ENCODE measurements at regions not wholly inside any gene's neighbourhood (a gene's known extent, or its start where the extent isn't known, plus 50 kb on each side); places are given as distances from the start of the nearest gene placed in this dataset.

DNA sequence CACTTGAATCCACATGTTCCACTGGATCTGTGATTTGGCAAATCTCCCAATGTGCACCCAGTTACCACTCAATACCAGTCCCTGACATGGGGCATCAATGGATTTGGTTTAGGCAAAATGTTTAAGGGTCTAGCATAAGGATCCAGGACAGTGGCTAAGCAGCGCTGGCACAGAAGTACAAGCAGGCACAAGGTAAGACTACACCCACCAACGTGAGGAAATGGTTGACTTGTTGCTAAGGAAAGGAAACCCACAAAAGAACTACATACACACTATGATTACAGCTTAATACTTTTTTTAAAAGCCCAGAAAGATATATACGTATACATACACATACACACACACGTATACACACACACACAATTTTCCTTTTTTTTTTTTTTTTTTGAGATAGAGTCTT lies 79.0 kb downstream of the DNAAF9 start:
- peaks cover 7 to 14% of the 10 kb centered on the region in 2 experiments for H3K36me3 ChIP-seq (ENCODE audit: control insufficient read depth in 2 of 2, extremely low read depth in 1 of 2, insufficient read depth in 2 of 2, low read length in 2 of 2)
- CTCF ChIA-PET: interaction anchor here (0.6 kb wide), 1 partner anchor 70 kb away, joined by 3 read pairs; no protein-coding TSS in a partner anchor
- no TSS peak for BruUV-seq (replicated peaks)

More for the DNA sequence above, 79.0 kb downstream of the DNAAF9 start:
- TF ChIP-seq GATA2 (IDR thresholded peaks at IDR 0.05; ENCODE audit: insufficient read depth, insufficient read length, low read depth, low read length) (no peak), MYC (IDR thresholded peaks at IDR 0.05; ENCODE audit: low read depth, low read length) (no peak), EZH2 (IDR thresholded peaks at IDR 0.05; ENCODE audit: borderline replicate concordance, low read depth, low read length, severe bottlenecking) (no peak), POLR2AphosphoS5 (IDR thresholded peaks at IDR 0.05; ENCODE audit: insufficient read depth, low read depth, low read length) (no peak), JUN (IDR thresholded peaks at IDR 0.05; ENCODE audit: borderline replicate concordance, insufficient read depth, insufficient read length, low read depth) (no peak), FOS (IDR thresholded peaks at IDR 0.05; ENCODE audit: borderline replicate concordance, insufficient read depth, low read length) (no peak), POLR2A (IDR thresholded peaks at IDR 0.05; ENCODE audit: low read depth, low read length) (no peak)
- TF ChIP-seq, protein P1, sequence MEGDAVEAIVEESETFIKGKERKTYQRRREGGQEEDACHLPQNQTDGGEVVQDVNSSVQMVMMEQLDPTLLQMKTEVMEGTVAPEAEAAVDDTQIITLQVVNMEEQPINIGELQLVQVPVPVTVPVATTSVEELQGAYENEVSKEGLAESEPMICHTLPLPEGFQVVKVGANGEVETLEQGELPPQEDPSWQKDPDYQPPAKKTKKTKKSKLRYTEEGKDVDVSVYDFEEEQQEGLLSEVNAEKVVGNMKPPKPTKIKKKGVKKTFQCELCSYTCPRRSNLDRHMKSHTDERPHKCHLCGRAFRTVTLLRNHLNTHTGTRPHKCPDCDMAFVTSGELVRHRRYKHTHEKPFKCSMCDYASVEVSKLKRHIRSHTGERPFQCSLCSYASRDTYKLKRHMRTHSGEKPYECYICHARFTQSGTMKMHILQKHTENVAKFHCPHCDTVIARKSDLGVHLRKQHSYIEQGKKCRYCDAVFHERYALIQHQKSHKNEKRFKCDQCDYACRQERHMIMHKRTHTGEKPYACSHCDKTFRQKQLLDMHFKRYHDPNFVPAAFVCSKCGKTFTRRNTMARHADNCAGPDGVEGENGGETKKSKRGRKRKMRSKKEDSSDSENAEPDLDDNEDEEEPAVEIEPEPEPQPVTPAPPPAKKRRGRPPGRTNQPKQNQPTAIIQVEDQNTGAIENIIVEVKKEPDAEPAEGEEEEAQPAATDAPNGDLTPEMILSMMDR (IDR thresholded peaks at IDR 0.05; ENCODE audit: extremely low read depth in 1 of 2, insufficient read depth in 1 of 2, low read depth in 1 of 2, low read length in 2 of 2): no peak
- TF ChIP-seq, protein P2, sequence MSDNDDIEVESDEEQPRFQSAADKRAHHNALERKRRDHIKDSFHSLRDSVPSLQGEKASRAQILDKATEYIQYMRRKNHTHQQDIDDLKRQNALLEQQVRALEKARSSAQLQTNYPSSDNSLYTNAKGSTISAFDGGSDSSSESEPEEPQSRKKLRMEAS (IDR thresholded peaks at IDR 0.05; ENCODE audit: insufficient read depth, insufficient read length): no peak
- no peak for DNase-seq (ENCODE audit: low read depth, low spot score)
- H3K9ac ChIP-seq (replicated peaks; ENCODE audit: extremely low read depth, insufficient read depth, low read length): no peak overlapping the region
- intact Hi-C loops (cut with micrococcal nuclease): no loop called here
- H3K9me1 ChIP-seq (replicated peaks; ENCODE audit: control insufficient read depth, extremely low read depth, insufficient read depth, low read length): no peaks in the 10 kb centered on the region
- dilution Hi-C loops (cut with MboI; ENCODE audit: extremely low pct_ligation_motif_present, low sequenced_read_pairs): no loop called here
- H3K79me2 ChIP-seq (ENCODE audit: control insufficient read depth, insufficient read depth, low read length): no peaks in the 10 kb centered on the region
- POLR2A ChIA-PET: no interaction called here
- no peaks in the 10 kb centered on the region for H4K20me1 ChIP-seq (replicated peaks; ENCODE audit: control insufficient read depth, extremely low read depth, insufficient read depth, low read length)
- no peaks in the 10 kb centered on the region for H3K4me1 ChIP-seq (ENCODE audit: control insufficient read depth, extremely low read depth, insufficient read depth, low read length)
- no peak overlapping the region for H2AFZ ChIP-seq (ENCODE audit: low read depth, low read length)
- no peaks in the 10 kb centered on the region for H3K9me3 ChIP-seq (replicated peaks; ENCODE audit: control insufficient read depth, insufficient read depth, low read length)
- no peak overlapping the region for H3K27ac ChIP-seq (ENCODE audit: insufficient read depth, low read depth, low read length)
- H3K4me2 ChIP-seq (ENCODE audit: insufficient read depth, low read length): no peak overlapping the region
- no peak overlapping the region for H3K4me3 ChIP-seq (replicated peaks in 1 of 3; ENCODE audit: insufficient read depth in 1 of 3, low read depth in 1 of 3, low read length in 3 of 3)
- H3K27me3 ChIP-seq (ENCODE audit: control insufficient read depth in 2 of 2, insufficient read depth in 2 of 2, low read length in 2 of 2): no peaks in the 10 kb centered on the region
- FAIRE-seq: no peak
